HCEC 1CT (cell line): ENCODE measurements at regions not wholly inside any gene's neighbourhood (a gene's known extent, or its start where the extent isn't known, plus 50 kb on each side); places are given as distances from the start of the nearest gene placed in this dataset.
A peak's percentile ranks its signal among the peaks of the same experiment; 100 is the strongest.

Experiments used
- DNase-seq: peaks from one replicate; pipeline ENCODE4 v3.0.0-alpha.2; 2017

GRCh38 chr6:2414885-2415547 is 169.6 kb upstream of the GMDS start:
- no peak for DNase-seq

DNA sequence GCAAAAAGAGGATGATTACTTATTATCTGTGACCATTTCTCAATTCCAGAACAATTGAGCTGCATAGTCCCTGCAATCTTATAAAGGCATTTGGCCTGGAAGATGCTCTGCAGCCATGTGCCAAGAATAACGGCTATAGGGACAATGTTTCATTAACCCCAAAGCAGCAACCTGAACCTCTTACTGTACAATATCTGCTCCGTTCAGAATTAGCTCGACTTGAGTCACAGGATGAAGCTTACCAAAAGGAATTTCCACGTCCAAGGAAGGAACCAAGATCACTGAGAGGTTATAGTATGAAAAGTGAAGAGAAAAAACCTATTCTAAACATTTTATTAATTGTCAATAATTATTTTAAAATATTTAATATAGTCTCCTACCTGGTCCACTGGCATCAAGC is 167.3 kb upstream of the GMDS start:
- peak; percentile 67 for DNase-seq

- DNase-seq = no peak
Measured at GRCh38 chr6:2410656-2411380, 165.4 kb upstream of the GMDS start.

- no peak for DNase-seq
Measured at GRCh38 chr6:2407525-2407924, 162.1 kb upstream of the GMDS start.

DNA sequence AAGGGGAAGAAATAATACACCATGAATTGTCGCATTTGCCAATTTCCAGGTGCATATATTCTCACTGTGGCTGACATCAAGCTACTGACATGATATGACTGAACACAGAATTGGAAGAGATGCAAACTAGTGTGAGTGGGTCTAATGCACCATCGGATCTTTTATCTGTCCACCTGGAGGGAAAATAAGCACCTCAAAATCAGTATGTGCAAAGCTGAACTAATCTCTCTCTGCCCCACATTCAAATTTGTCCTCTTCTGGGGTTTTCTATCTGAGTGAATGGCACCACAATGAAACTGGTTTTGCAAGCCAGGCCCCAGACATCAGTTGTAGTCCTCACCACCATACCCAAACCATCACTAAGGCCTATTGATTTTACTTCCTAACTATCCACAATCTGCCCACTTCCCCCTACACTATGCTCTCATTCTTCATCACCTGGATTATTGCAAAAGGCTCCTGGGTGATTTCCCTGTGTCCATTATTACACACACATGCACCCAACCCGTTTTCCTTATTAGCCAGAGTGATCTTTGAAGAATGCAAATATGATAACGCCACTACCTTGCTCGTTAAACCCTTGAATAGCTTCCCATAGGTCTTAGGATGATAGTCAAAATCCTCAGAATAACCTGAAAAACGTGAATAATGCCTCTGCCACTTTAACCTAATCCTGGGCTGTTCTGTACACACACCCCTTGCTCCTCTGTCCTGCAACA is 159.0 kb upstream of the GMDS start:
- DNase-seq = no peak

DNA sequence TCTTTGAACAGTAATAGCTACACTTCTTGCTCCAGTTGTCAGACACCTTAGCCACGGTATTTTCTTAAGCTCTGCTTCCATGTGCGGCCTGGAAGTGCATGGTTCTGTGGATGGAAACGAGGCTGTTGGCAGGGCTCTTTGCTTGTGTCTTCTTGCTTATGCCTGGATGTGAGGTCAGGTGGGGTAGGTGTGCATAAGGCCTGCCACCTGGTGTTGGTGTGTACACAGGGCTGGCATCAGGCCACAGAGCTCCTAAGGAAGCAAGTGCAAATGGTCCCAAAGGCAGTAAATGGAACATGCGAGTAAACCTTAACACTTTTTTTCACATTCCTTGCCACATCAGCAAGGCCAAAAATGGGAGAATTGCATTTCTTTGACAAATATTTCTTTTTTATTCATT is 158.1 kb upstream of the GMDS start:
- DNase-seq = no peak

DNA sequence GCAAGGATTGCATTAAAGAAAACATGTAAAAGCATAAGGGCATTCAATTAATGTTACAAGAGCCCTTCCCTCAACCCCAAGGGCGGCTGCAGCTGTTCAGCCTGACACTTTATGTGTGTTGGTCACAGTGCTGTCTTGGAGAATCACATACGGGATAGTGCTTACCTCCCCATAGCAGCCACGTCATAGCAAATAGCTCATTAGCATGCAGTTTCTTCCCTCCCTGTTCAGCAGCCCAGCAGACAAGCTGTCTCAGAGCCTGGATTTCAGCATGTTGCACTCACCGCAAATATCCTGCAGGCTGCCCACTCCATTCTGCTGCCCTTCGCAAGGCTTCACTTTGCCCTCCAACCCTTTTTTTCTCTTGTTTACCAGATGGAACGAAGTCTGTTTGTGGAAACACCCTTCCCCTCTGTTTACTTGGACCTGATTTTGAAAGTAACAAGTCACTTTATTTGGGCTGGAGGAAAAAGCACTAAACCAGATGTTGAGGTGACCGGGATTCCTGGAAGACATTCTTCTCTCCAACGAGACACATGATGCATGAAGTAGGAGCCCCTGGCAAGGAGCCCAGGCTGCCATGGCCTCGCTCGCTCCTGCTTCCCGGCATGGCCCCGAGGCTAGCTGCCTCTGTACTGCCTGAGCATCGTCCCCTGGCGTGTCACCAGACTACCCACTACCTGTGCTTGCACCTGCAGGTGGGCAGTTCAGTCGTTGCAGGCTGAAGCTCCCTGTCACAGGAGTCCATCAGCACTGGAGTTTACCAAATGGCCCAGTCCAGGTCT is 151.6 kb upstream of the GMDS start:
- peak; percentile 11 for DNase-seq

GRCh38 chr6:2396042-2396657 is 150.7 kb upstream of the GMDS start:
- DNase-seq = no peak

GRCh38 chr6:2388554-2389324 is 143.3 kb upstream of the GMDS start:
- no peak for DNase-seq

DNA sequence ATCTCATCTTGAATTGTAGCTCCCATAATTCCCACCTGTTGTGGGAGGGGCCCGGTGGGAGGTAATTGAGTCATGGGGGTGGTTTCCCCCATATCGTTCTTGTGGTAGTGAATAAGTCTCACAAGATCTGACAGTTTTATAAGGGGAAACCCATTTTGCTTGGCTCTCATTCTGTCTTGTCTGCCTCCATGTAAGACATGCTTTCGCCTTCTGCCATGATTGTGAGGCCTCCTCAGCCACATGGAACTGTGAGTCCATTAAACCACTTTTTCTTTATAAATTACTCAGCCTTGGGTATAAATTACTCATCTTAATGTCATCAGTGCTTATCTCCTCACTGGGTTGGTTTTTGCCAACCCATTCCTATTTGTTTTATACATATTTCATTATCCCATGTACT is 142.0 kb upstream of the GMDS start:
- no peak for DNase-seq

- no peak for DNase-seq
Measured at GRCh38 chr6:2385471-2385983, 140.1 kb upstream of the GMDS start.

- DNase-seq = no peak
Measured at GRCh38 chr6:2384528-2384927, 139.1 kb upstream of the GMDS start.

- no peak for DNase-seq
Measured at GRCh38 chr6:2381872-2382661, 136.7 kb upstream of the GMDS start.

DNA sequence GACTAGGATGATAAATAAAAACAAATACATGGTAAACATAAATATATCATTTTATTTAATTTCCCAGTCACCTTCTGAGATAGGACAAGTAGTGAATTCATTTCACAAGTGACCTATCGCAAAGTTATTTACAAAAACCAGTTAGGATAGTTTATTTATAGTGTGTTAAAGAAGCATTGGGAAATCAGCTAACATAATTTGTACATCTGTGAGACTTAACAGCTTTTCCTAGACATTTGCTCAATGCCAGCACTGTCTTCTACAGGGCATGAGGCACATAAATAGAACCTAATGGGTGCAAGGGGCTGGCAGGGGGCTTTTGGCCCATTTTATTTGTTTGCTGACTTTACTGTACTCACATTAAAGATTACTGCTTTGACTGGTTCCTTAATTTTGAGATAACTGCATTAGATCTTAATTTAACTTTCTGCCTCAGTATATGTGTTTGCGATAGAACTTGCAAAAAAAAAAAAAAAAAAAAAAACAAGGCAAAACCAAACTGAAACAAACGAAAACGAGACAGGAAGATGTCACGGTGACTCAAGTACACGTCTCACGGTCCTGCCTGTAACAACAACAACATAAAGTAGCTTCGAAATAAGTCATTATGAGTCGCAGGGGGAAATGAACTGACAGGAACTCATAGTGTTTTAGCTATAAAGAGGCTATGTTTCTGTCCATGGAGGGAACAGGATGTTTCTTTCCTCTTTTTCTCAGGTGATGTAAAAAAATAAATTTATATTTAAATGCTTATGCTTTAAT is 133.7 kb upstream of the GMDS start:
- peak; percentile 69 for DNase-seq

DNA sequence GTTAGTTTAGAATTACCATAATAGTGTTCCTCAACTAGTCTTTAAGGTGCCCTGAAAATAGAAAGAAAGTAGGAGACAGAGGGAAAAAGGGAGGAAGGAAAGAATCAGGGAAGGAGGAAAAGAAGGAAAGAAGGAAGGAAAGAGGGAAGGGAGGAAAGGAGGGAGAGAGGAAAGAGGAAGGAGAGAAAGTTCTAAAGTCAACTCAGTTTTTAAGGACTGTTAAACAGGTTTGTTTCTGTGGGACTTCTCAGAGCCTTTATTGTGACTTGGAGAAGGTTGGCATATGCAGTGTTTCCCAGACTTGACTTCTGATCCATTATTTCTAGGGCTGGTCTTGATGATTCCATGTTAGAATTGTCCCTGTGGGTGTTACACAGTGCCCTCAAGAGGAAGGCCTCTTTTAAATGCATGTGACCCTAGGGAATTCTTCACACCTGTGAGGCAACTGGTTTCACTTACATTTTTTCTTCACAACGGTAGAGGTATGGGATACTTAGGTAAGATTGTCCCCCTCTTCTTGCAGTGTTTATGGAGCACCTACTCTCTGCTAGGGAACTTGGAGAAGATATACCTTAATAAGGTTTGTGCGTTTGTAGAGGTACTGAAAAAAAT is 132.7 kb upstream of the GMDS start:
- no peak for DNase-seq

DNA sequence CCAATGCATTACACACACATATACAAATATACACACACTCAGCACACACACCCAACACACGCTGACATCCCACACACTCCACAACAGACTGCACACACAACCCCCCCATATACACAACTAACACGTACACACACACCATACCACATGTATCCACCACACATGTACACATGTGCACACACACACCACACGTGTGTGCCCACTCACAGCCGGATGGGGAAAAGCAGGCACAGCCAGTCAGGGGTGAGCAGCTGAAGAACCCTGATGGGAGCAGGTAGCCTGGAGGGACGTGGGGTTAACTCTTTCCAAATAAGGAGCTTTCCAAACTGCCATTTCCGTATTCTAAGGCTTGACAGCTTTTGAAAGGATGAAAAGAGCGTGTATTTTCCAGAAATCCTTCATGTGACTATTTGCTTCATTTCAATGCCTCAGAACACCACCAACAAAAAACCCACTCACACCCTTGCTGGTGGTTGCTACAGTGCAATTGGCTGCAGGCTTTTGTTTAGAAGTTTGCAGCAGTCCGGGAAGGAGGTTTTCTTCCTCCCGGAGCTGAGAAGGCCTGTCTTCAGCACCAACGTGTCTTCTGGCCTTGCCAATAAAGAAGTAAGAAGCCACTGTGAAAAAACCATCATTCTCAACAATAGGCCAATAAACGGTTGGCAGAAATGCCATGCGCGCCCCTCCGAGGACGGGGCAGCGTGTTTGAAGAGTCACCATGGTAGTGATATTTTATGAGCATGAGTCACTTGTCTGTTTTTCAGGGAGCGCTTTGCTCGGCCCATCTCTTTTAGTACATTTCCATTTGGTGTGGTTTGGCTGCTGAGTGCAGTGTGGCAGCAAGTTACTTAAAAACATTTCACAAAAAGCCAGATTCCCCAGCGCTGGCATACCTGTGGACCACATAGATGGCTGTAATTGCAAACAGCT is 131.3 kb upstream of the GMDS start:
- DNase-seq = peak; percentile 55

DNA sequence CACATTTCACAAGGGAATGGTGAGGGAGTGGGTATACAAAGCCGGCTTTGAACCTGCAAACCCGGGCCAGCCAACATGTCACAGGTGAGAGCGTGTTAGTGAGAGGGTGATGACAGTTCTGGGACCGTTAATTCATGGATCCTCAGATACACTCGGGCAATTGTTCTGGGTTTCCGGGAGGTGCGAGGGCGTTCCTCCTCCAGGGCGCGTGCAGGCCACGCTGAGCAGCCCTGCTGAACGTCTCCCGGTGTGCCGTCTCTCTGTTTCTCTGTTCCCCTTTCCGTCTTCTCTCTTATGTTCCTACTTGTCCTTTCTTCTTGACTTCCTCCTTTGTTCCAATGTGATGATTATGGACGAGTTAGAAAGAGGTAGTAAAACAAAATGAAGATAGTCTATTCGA is 130.0 kb upstream of the GMDS start:
- DNase-seq = no peak

DNA sequence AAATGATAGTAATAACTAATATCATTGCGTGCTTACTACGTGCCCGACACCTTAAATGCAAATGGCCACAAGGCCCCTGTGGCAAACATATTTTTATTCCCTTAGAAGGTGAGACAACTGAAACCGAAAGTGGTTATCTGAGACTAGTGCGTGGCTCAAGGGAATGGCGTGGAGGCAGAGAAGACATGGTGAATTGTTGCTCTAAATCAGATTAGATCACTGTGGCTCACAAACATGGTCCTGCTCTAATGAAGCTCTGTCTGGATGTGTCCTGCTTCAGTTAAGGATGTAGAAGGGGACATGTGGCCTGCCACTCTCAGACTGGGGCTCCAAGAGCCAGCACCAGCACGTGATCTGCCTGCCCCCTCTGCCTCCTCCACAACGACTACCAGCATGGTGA is 124.2 kb upstream of the GMDS start:
- no peak for DNase-seq

DNA sequence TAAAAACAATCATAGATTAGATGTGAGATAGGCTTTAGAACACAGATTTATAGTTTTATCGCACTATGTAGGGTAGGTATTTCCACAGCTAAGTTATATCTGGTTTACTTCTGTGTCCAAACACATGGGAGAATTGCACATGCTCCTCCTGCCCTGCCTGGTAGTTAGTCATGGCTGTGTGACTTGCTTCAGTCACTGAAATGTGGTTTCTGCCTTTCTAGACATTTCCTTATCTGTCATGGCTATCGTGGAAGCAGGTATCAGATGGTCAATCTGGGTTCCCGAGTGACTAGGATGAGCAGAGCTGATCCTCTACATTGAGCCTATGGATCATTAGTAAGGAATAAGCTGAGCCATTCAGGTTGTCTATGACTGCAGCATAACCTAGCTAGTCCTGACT is 117.8 kb upstream of the GMDS start:
- no peak for DNase-seq
